Type B pancreatic cell (in vitro differentiated cells): ENCODE measurements at regions not wholly inside any gene's neighbourhood (a gene's known extent, or its start where the extent isn't known, plus 50 kb on each side); places are given as distances from the start of the nearest gene placed in this dataset.
A peak's percentile ranks its signal among the peaks of the same experiment; 100 is the strongest.

ENCODE experiments used
- DNase-seq: peaks from one replicate; pipeline ENCODE4 v3.0.0; 2021; ENCODE audit warnings: mixed read lengths; ENCODE audit not compliant: unreplicated experiment; ENCODE audit errors: extremely low spot score
- H3K27ac Mint-ChIP-seq: 2 replicates; pipeline ENCODE4 v1.8.0; 2021; ENCODE audit warnings: mild to moderate bottlenecking, mixed read lengths
- H3K27me3 Mint-ChIP-seq: 2 replicates; pipeline ENCODE4 v1.8.0; 2021; ENCODE audit warnings: mixed read lengths
- H3K36me3 Mint-ChIP-seq: 2 replicates; pipeline ENCODE4 v1.8.0; 2021; ENCODE audit warnings: mixed read lengths
- H3K4me1 Mint-ChIP-seq: one replicate; pipeline ENCODE4 v1.8.0; 2021; ENCODE audit warnings: mixed read lengths; ENCODE audit not compliant: unreplicated experiment
- H3K4me3 Mint-ChIP-seq: 2 replicates; pipeline ENCODE4 v1.8.0; 2021; ENCODE audit warnings: mild to moderate bottlenecking, mixed read lengths
- H3K9me3 Mint-ChIP-seq: 2 replicates; pipeline ENCODE4 v1.8.0; 2021; ENCODE audit warnings: mixed read lengths
- CTCF ChIP-seq: fragments of 200-600 bp; sonication (generic); conservative IDR thresholded peaks from 2 replicates; pipeline ENCODE4 v1.5.0; 2021; ENCODE audit warnings: antibody characterized with exemption, mild to moderate bottlenecking

GRCh38 chr12:115387467-115387901 is 703.5 kb upstream of the TBX3 start:
- Mint-ChIP-seq H3K27me3 (no peaks in the 10 kb centered on the region), H3K4me3 (no peak overlapping the region), H3K27ac (no peak overlapping the region), H3K36me3 (no peaks in the 10 kb centered on the region), H3K4me1 (peaks cover 26% of the 10 kb centered on the region), H3K9me3 (peaks cover 8% of the 10 kb centered on the region)
- no peak for TF ChIP-seq CTCF
- no peak for DNase-seq

DNA sequence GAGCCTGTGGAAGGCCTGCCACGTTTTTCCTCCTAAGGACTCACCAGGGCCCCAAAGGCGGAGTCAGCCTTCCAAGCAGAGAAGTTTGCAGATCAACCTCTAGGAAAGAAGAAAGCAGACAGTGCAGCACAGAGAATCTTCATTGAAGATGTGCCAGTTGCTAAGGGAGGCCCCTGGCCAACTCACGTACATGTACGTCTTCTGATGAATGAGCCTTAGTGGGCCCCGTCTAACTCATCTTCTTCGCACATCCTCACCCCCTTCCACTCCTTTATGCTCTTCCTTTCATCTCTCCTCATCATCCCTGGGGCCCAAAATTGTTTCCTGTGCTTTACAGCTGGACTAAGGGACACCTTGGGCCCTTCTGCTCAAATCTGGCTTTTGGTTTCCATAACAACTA is 703.0 kb upstream of the TBX3 start:
- H3K9me3 Mint-ChIP-seq = peaks cover 8% of the 10 kb centered on the region

GRCh38 chr12:115385141-115385540 is 701.2 kb upstream of the TBX3 start:
- H3K4me1 Mint-ChIP-seq = peaks cover 32% of the 10 kb centered on the region
- TF ChIP-seq CTCF = no peak
- H3K27me3 Mint-ChIP-seq = peaks cover 5% of the 10 kb centered on the region
- peaks cover 6% of the 10 kb centered on the region for H3K9me3 Mint-ChIP-seq
- H3K36me3 Mint-ChIP-seq = no peaks in the 10 kb centered on the region
- H3K27ac Mint-ChIP-seq = no peak overlapping the region
- no peak overlapping the region for H3K4me3 Mint-ChIP-seq
- no peak for DNase-seq

More for the DNA sequence above, 703.0 kb upstream of the TBX3 start:
- Mint-ChIP-seq H3K27me3 (no peaks in the 10 kb centered on the region), H3K27ac (no peak overlapping the region), H3K4me1 (peaks cover 26% of the 10 kb centered on the region), H3K36me3 (no peaks in the 10 kb centered on the region), H3K4me3 (no peak overlapping the region)
- no peak for TF ChIP-seq CTCF
- no peak for DNase-seq

- peak overlapping the region; percentile 63 for H3K27ac Mint-ChIP-seq
- TF ChIP-seq CTCF = no peak
- no peak overlapping the region for H3K4me3 Mint-ChIP-seq
- H3K9me3 Mint-ChIP-seq = peaks cover 5% of the 10 kb centered on the region
- peaks cover 39% of the 10 kb centered on the region for H3K4me1 Mint-ChIP-seq
- no peaks in the 10 kb centered on the region for H3K36me3 Mint-ChIP-seq
- DNase-seq = no peak
- H3K27me3 Mint-ChIP-seq = peaks cover 5% of the 10 kb centered on the region
Measured at GRCh38 chr12:115384391-115384790, 700.4 kb upstream of the TBX3 start.

GRCh38 chr12:115383668-115384067 is 699.7 kb upstream of the TBX3 start:
- H3K36me3 Mint-ChIP-seq = no peaks in the 10 kb centered on the region
- H3K4me3 Mint-ChIP-seq = peak overlapping the region; percentile 11
- H3K4me1 Mint-ChIP-seq = peaks cover 41% of the 10 kb centered on the region
- DNase-seq = no peak
- peaks cover 2% of the 10 kb centered on the region for H3K9me3 Mint-ChIP-seq
- H3K27me3 Mint-ChIP-seq = peaks cover 5% of the 10 kb centered on the region
- H3K27ac Mint-ChIP-seq = peak overlapping the region; percentile 63
- TF ChIP-seq CTCF = no peak

GRCh38 chr12:115382681-115383080 is 698.7 kb upstream of the TBX3 start:
- Mint-ChIP-seq H3K4me3 (no peak overlapping the region), H3K27me3 (peaks cover 5% of the 10 kb centered on the region), H3K27ac (no peak overlapping the region), H3K9me3 (no peaks in the 10 kb centered on the region), H3K36me3 (no peaks in the 10 kb centered on the region), H3K4me1 (peaks cover 40% of the 10 kb centered on the region)
- no peak for DNase-seq
- no peak for TF ChIP-seq CTCF
